K562 (cell line): ENCODE measurements at regions not wholly inside any gene's neighbourhood (a gene's known extent, or its start where the extent isn't known, plus 50 kb on each side); places are given as distances from the start of the nearest gene placed in this dataset.

Source experiments
- ATAC-seq: fragments of 200-7000 bp; cut with Tn5 transposase; 3 replicates; pipeline ENCODE4 v1.9.1; 2020; ENCODE audit warnings: moderate library complexity
- BruUV-seq: library from RNA; stranded (reverse); fragments of 400-500 nt; replicated peaks from 2 replicates; lab custom pipeline; 2021; lab: Mats Ljungman, UMichigan
- CTCF ChIA-PET: fragments of 300-600 bp; formaldehyde crosslinking; extraction: SDS; loops from one replicate; lab custom pipeline; 2021; ENCODE audit warnings: low intra/inter-chr PET ratio; lab: Yijun Ruan, JAX
- POLR2A ChIA-PET: fragments of 300-600, 350-650 bp; sonication (Branson Sonifier 250); formaldehyde crosslinking; extraction: SDS; loops from one replicate; lab custom pipeline; 2021; ENCODE audit warnings: antibody characterized with exemption, inconsistent platforms; lab: Yijun Ruan, JAX
- DNase-seq, 4 experiments: peaks; one replicate each; pipeline versions ENCODE4 v3.0.0 to v3.0.0-alpha.2; 2011 to 2018; ENCODE audit warnings: low spot score in 3 of 4, mixed read lengths in 3 of 4; ENCODE audit errors: extremely low read depth in 1 of 4
- FAIRE-seq: peaks from 2 replicates; lab custom pipeline; 2011; peaks lifted over from hg19 to GRCh38; lab: Jason Lieb, UNC
- H2AFZ ChIP-seq: 2 replicates; pipeline ENCODE4 v1.6.0; 2011; ENCODE audit warnings: low read depth, low read length, control low read depth, inconsistent platforms
- H3K27ac ChIP-seq: fragments of 200-600 bp; 3 replicates; pipeline ENCODE4 v1.8.0; 2011; ENCODE audit warnings: low read depth, mild to moderate bottlenecking, control low read depth, inconsistent platforms, low read length, moderate library complexity, mixed read lengths; ENCODE audit errors: extremely low read depth
- H3K27me3 ChIP-seq, 2 experiments: fragments of 300-600 bp in 1 of 2; 2 replicates in 1 of 2; 3 replicates in 1 of 2; pipeline versions ENCODE4 v1.6.0 to v1.8.0; 2011; ENCODE audit warnings: inconsistent platforms in 2 of 2, low read length in 2 of 2, mild to moderate bottlenecking in 1 of 2, mixed read lengths in 1 of 2, moderate library complexity in 1 of 2; ENCODE audit not compliant: control insufficient read depth in 2 of 2, insufficient read depth in 2 of 2
- H3K36me3 ChIP-seq: fragments of 300-600 bp; 3 replicates; pipeline ENCODE4 v1.8.0; 2011; ENCODE audit warnings: mild to moderate bottlenecking, low read length, inconsistent platforms; ENCODE audit not compliant: control insufficient read depth, insufficient read depth
- H3K4me1 ChIP-seq, 2 experiments: fragments of 200-600 bp in 1 of 2; replicated peaks in 1 of 2; 2 replicates in 1 of 2; 3 replicates in 1 of 2; pipeline versions ENCODE4 v1.5.1 to v1.8.0; 2011; ENCODE audit warnings: inconsistent platforms in 2 of 2, low read length in 2 of 2, mild to moderate bottlenecking in 1 of 2, mixed read lengths in 1 of 2, moderate library complexity in 1 of 2; ENCODE audit not compliant: control insufficient read depth in 2 of 2, insufficient read depth in 2 of 2
- H3K4me2 ChIP-seq: 2 replicates; pipeline ENCODE4 v1.6.1; 2011; ENCODE audit warnings: low read length, control low read depth, inconsistent platforms, mixed read lengths; ENCODE audit not compliant: insufficient read depth
- H3K4me3 ChIP-seq: fragments of 200-600 bp; sonication (generic), shearing (Covaris generic); 2 replicates; pipeline ENCODE4 v1.5.1; 2016; ENCODE audit warnings: control low read depth, inconsistent platforms
- H3K79me2 ChIP-seq: fragments of 200-600 bp; 3 replicates; pipeline ENCODE4 v1.8.0; 2011; ENCODE audit warnings: low read length, inconsistent platforms; ENCODE audit not compliant: control insufficient read depth, insufficient read depth
- H3K9ac ChIP-seq, 2 experiments: 2 replicates each; pipeline versions ENCODE4 v1.6.0 to v1.6.1; 2011; ENCODE audit warnings: low read depth in 2 of 2, low read length in 2 of 2, control low read depth in 1 of 2, inconsistent platforms in 1 of 2, mild to moderate bottlenecking in 1 of 2, mixed read lengths in 1 of 2; ENCODE audit not compliant: insufficient read depth in 1 of 2
- H3K9me1 ChIP-seq: one replicate; pipeline ENCODE4 v1.6.0; 2011; ENCODE audit warnings: inconsistent platforms, mild to moderate bottlenecking, low read length, moderate library complexity; ENCODE audit not compliant: control insufficient read depth, insufficient read depth
- H3K9me3 ChIP-seq: replicated peaks from 2 replicates; pipeline ENCODE4 v1.5.1; 2011; ENCODE audit warnings: low read depth, low read length, inconsistent platforms; ENCODE audit not compliant: control insufficient read depth, insufficient read depth
- H4K20me1 ChIP-seq: replicated peaks from 2 replicates; pipeline ENCODE4 v1.6.1; 2011; ENCODE audit warnings: low read length, inconsistent platforms, mixed read lengths; ENCODE audit not compliant: control insufficient read depth, insufficient read depth
- CSDE1 ChIP-seq, 2 experiments: fragments of 450-650 bp; IDR thresholded peaks; 2 replicates each; pipeline ENCODE4 v1.6.1; 2016; ENCODE audit warnings: mild to moderate bottlenecking in 1 of 2
- HCFC1 ChIP-seq: IDR thresholded peaks from 2 replicates; pipeline ENCODE4 v1.6.1; 2012; ENCODE audit warnings: low read depth, low read length, improper control_type of control experiment
- NR4A1 ChIP-seq, 2 experiments: fragments of 250-450 bp in 1 of 2; fragments of 450-650 bp in 1 of 2; sonication (Bioruptor Pico) in 1 of 2; IDR thresholded peaks; 2 replicates each; pipeline versions ENCODE4 v1.4.0 to v1.6.1; 2016 to 2020; ENCODE audit warnings: mild to moderate bottlenecking in 2 of 2, missing compliant biosample characterization in 1 of 2, missing genetic modification characterization in 1 of 2, moderate library complexity in 1 of 2
- TCF3 ChIP-seq: sonication (generic); formaldehyde crosslinking; IDR thresholded peaks from 2 replicates; pipeline ENCODE4 v1.4.0; 2020; ENCODE audit warnings: mild to moderate bottlenecking, missing genetic modification reagents
- TCF7L2 ChIP-seq: fragments of 150-350 bp; IDR thresholded peaks from 2 replicates; pipeline ENCODE4 v1.6.1; 2016; ENCODE audit warnings: low read depth, mild to moderate bottlenecking, low read length, moderate library complexity
- ZFP30 ChIP-seq: fragments of 250-450 bp; sonication (Bioruptor Pico); IDR thresholded peaks from 2 replicates; pipeline ENCODE4 v1.8.0; 2022; ENCODE audit warnings: moderate library complexity, mild to moderate bottlenecking, inconsistent platforms, borderline replicate concordance
- ZNF644 ChIP-seq: fragments of 200-800 bp; sonication (Bioruptor generic); IDR thresholded peaks from 2 replicates; pipeline ENCODE4 v1.6.1; 2016; ENCODE audit warnings: low read depth, missing genetic modification characterization, missing compliant biosample characterization
- ZNF764 ChIP-seq: fragments of 250-450 bp; sonication (Bioruptor Pico); IDR thresholded peaks from 2 replicates; pipeline ENCODE4 v1.4.0; 2020; ENCODE audit warnings: low read depth, mild to moderate bottlenecking, moderate library complexity
- ZNF778 ChIP-seq: fragments of 450-650 bp; formaldehyde crosslinking; IDR thresholded peaks from 2 replicates; pipeline ENCODE4 v1.4.0; 2020; ENCODE audit warnings: mild to moderate bottlenecking, moderate library complexity
- in situ Hi-C: fragments of 300-500 bp; cut with MboI; formaldehyde crosslinking; loops from 4 replicates; pipeline ENCODE4 v1.15.0; 2018; ENCODE audit warnings: inconsistent platforms, mixed read lengths
- intact Hi-C: fragments of 100-400 bp; cut with micrococcal nuclease; formaldehyde crosslinking; loops from 2 replicates; pipeline ENCODE4 v1.14.2; 2022
- TF ChIP-seq, protein P1 (sequence below): fragments of 200-800 bp; sonication (Bioruptor generic); IDR thresholded peaks from 2 replicates; pipeline ENCODE4 v1.6.1; 2017; ENCODE audit warnings: missing genetic modification characterization, missing compliant biosample characterization
- TF ChIP-seq, protein P2 (sequence below): IDR thresholded peaks from 2 replicates; pipeline ENCODE4 v1.6.1; 2014; ENCODE audit warnings: antibody characterized with exemption
- TF ChIP-seq, protein P3 (sequence below): fragments of 250-450 bp; sonication (Bioruptor Pico); IDR thresholded peaks from 2 replicates; pipeline ENCODE4 v1.5.0; 2020; ENCODE audit warnings: mild to moderate bottlenecking
- TF ChIP-seq, protein P4 (sequence below): fragments of 250-450 bp; sonication (Bioruptor Pico); IDR thresholded peaks from 2 replicates; pipeline ENCODE4 v1.8.0; 2022; ENCODE audit warnings: moderate library complexity, mild to moderate bottlenecking, inconsistent platforms
- TF ChIP-seq, protein P5 (sequence below): sonication (generic); formaldehyde crosslinking; IDR thresholded peaks from 2 replicates; pipeline ENCODE4 v1.9.0; 2022; ENCODE audit warnings: mild to moderate bottlenecking, missing genetic modification reagents

DNA sequence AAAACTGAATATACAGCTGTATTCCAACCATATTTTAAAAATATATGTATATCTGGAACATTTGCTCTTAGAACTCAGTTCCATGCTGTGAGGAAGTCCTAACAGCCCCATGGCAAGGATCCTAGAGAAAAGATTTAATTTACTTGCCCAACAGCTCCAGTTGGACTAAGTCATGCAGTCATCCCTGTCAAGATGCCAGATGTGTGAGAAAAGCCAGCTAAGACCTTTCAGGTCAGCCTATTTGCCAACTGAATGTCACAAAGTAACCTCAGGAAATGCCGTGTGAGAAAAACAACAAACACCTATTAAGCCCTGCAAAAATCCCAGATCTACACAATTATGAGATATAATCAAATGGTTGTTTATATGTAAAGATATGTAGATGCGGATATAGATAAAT is 416.3 kb downstream of the NR2F1-AS1 start (continued):
- TF ChIP-seq NR4A1 (CRISPR knock-in tag; IDR thresholded peaks at IDR 0.05) (no peak), NR4A1 (tag; IDR thresholded peaks at IDR 0.05) (no peak), HCFC1 (no peak), ZFP30 (CRISPR knock-in tag) (no peak), ZNF644 (tag) (no peak), TCF3 (CRISPR knock-in tag) (no peak)
- TF ChIP-seq, protein P1, sequence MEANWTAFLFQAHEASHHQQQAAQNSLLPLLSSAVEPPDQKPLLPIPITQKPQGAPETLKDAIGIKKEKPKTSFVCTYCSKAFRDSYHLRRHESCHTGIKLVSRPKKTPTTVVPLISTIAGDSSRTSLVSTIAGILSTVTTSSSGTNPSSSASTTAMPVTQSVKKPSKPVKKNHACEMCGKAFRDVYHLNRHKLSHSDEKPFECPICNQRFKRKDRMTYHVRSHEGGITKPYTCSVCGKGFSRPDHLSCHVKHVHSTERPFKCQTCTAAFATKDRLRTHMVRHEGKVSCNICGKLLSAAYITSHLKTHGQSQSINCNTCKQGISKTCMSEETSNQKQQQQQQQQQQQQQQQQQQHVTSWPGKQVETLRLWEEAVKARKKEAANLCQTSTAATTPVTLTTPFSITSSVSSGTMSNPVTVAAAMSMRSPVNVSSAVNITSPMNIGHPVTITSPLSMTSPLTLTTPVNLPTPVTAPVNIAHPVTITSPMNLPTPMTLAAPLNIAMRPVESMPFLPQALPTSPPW (CRISPR knock-in tag): no peak
- TF ChIP-seq, protein P2, sequence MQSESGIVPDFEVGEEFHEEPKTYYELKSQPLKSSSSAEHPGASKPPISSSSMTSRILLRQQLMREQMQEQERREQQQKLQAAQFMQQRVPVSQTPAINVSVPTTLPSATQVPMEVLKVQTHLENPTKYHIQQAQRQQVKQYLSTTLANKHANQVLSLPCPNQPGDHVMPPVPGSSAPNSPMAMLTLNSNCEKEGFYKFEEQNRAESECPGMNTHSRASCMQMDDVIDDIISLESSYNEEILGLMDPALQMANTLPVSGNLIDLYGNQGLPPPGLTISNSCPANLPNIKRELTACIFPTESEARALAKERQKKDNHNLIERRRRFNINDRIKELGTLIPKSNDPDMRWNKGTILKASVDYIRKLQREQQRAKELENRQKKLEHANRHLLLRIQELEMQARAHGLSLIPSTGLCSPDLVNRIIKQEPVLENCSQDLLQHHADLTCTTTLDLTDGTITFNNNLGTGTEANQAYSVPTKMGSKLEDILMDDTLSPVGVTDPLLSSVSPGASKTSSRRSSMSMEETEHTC: no peak

DNA sequence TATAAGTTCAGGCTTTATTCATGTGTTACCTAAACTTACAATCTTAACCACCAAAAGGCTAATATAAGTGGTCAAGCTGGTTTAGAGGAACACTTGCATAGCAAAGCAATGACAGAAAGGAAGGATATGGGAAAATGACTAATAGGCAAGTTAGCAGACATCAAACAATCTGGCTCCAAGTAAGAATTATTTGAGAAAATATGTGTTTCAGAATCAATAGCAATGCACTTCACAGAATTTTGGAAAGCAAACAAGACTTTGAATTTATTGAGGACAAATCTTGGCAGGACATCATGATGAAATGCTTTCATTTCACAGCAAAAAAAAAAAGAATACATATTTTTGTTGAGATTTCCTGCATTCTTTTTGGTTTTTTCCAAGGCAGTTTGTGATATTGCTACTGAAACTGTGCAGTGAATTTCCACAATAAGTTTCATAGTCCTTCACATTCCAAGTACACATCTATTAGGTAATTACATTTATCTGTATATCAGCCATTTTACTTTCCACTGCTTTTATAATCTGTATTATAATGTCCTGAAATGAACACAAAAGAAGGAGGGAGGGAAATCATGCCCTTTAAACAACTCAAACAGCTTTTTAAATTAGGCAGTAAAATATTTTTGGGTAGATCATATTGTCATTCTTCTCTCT is 417.9 kb downstream of the NR2F1-AS1 start:
- Histone ChIP-seq H3K4me2 (no peak overlapping the region), H3K27ac (no peak overlapping the region), H3K36me3 (no peaks in the 10 kb centered on the region), H3K27me3 (no peaks in the 10 kb centered on the region), H3K9ac (no peak overlapping the region), H3K4me1 (no peaks in the 10 kb centered on the region), H3K79me2 (no peaks in the 10 kb centered on the region), H3K4me3 (no peak overlapping the region), H3K9me3 (no peaks in the 10 kb centered on the region), H3K9me1 (no peaks in the 10 kb centered on the region), H4K20me1 (no peaks in the 10 kb centered on the region), H2AFZ (no peak overlapping the region)
- POLR2A ChIA-PET: no interaction called here
- BruUV-seq: no TSS peak
- FAIRE-seq (no peak), ATAC-seq (no peak), DNase-seq (no peak)
- CTCF ChIA-PET: no interaction called here
- intact Hi-C loops: no loop called here
- in situ Hi-C loops: no loop called here
- no peak for TF ChIP-seq ZNF764 (CRISPR knock-in tag)
- TF ChIP-seq, protein P3, sequence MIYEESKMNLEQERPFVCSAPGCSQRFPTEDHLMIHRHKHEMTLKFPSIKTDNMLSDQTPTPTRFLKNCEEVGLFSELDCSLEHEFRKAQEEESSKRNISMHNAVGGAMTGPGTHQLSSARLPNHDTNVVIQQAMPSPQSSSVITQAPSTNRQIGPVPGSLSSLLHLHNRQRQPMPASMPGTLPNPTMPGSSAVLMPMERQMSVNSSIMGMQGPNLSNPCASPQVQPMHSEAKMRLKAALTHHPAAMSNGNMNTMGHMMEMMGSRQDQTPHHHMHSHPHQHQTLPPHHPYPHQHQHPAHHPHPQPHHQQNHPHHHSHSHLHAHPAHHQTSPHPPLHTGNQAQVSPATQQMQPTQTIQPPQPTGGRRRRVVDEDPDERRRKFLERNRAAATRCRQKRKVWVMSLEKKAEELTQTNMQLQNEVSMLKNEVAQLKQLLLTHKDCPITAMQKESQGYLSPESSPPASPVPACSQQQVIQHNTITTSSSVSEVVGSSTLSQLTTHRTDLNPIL (CRISPR knock-in tag): no peak
- TF ChIP-seq, protein P4, sequence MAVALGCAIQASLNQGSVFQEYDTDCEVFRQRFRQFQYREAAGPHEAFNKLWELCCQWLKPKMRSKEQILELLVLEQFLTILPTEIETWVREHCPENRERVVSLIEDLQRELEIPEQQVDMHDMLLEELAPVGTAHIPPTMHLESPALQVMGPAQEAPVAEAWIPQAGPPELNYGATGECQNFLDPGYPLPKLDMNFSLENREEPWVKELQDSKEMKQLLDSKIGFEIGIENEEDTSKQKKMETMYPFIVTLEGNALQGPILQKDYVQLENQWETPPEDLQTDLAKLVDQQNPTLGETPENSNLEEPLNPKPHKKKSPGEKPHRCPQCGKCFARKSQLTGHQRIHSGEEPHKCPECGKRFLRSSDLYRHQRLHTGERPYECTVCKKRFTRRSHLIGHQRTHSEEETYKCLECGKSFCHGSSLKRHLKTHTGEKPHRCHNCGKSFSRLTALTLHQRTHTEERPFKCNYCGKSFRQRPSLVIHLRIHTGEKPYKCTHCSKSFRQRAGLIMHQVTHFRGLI (CRISPR knock-in tag): no peak
- TF ChIP-seq, protein P5, sequence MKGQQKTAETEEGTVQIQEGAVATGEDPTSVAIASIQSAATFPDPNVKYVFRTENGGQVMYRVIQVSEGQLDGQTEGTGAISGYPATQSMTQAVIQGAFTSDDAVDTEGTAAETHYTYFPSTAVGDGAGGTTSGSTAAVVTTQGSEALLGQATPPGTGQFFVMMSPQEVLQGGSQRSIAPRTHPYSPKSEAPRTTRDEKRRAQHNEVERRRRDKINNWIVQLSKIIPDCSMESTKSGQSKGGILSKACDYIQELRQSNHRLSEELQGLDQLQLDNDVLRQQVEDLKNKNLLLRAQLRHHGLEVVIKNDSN: no peak
- no peak for TF ChIP-seq TCF7L2
- TF ChIP-seq CSDE1 (IDR thresholded peaks at IDR 0.05): no peak
- TF ChIP-seq ZNF778 (CRISPR knock-in tag): no peak
